HG02852 (cell line): ENCODE measurements at regions not wholly inside any gene's neighbourhood (a gene's known extent, or its start where the extent isn't known, plus 50 kb on each side); places are given as distances from the start of the nearest gene placed in this dataset.
"Not testable (repeated sequence)": the region's sequence is repeated elsewhere in the genome, so short reads cannot be mapped to it uniquely, and the experiment has no call there.

Experiments
- ATAC-seq: cut with Tn5 transposase; IDR thresholded peaks from one replicate; pipeline ENCODE4 v1.9.1; 2021; ENCODE audit warnings: mild to moderate bottlenecking, moderate library complexity; ENCODE audit not compliant: unreplicated experiment

DNA sequence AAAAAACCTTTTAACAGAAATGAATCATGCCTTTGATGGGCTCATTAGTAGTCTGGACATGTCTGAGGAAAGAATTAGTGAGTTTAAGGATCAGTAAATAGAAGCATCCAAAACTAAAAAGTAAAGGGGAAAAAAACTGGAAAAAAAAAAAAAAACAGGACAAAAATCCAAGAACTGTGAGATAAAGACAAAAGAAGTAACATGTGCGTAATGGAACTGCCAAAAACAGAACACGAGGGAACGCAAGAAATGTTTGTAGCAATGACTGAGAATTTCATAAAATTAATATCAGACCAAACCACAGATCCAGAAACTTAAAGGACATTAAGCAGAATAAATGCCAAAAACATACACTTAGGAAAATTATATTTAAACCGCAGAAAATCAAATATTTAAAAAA lies 77.4 kb downstream of the MS4A13 start:
- ATAC-seq = no peak

DNA sequence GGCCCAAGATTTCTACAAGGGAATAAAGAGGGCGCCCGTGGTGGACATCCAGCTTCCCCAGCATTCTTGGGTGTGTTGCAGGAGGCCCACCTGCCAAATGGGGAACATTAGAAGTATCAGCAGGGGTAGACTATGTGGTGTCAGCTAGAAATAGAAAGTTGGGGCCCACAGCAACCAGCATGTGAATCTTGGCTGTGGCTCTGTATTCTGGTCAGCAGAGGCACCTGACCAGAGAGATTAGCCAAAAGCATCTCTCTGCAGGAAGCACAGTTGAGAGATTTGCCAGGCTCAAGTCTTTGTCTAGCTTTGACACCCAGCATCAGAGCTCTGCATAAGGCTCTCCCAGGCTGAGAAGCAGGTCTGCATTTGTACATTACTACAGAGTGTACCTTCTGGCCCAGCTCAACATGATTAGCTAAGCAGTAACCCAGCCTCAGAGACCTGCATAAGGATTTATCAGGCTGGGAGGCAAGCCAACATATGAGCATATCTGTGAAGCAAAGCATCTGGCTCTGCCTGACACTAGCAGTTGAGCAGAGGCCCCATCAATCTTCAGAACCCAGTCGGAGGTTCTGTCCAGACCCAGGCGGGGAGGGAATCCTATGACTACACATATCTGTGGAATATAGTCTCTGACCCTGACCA lies 79.9 kb downstream of the MS4A13 start:
- no peak for ATAC-seq

DNA sequence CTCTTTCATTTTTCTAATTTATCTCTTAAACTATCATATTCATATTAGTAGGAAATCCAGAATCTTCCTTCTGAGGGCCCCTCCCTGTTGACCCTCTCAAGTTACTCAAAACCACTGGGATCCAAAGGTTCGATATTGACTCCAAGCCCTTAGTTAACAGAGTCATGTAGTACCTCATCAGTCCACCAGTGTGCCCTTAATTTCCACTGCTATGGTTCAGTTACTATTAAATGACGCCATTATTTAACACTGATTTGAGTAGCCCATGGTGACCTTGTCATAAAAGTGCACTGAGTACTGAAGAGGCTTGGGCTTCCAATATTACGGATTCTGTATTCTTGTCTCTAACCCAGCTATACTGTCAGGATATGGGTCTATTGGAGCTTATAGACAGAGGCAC lies 91.9 kb upstream of the MS4A8 start:
- ATAC-seq = no peak

DNA sequence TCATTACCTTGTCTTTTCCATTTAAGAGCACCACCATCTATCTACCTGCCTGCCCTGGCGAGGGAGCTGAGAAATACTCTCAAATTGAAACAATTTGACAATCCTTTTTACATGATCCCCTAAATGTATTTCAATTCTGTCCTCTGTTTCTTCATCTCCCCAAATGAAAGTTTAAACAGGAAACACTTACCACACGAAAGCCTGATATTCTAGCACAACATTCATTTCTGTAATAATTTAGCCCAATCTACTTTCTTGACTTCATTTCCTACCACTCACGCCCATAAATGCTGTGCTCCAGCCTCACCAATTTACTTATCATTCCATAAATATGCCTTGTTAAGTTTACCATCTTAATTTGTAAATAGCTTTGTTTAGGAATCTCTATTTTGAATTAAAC lies 89.8 kb upstream of the MS4A8 start:
- no peak for ATAC-seq

DNA sequence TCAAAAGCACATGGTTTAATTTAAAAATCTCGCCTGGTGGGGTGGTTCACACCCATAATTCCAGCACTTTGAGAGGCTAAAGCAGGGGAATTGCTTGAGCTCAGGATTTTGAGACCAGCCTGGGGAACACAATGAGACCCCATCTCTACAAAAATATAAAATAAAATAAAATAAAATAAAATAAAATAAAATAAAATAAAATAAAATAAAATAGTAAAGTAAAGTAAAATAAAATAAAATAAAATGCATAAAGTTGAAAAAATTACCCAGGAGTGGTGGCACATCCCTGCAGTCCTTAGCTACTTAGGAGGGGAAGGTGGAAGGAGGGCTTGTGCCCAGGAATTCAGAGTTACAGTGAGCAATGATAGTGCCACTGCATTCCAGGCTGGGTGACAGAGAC lies 88.7 kb upstream of the MS4A8 start:
- no peak for ATAC-seq

DNA sequence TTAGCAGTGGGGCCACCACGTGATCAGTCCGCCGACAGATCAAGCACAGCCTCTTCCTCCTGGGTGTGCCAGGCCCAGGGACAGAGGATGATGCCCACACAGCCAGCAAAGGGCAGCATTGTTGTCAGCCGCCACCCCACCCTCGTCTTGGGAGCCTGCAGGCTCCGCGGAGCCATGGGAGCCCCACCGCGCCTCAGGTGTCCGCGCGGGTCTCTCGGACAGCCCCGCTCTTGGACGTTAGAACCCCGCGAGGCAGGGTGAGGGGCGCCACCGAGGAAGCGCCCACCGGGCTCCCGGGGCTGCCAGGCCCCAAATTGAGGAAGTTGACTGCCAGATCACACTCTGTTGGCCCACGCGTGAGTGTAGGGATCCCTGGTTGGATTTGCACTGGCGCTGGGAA lies 83.9 kb upstream of the MS4A8 start:
- ATAC-seq = no peak

DNA sequence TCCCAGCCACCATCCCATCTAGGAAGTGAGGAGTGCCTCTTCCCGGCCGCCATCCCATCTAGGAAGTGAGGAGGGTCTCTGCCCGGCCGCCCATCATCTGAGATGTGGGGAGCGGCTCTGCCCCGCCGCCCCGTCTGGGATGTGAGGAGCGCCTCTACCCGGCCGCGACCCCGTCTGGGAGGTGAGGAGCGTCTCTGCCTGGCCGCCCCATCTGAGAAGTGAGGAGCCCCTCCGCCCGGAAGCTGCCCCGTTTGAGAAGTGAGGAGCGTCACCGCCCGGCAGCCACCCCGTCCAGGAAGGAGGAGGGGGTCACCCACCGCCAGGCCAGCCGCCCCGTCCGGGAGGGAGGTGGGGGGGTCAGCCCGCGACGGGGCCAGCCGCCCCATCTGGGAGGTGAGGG lies 77.5 kb upstream of the MS4A8 start:
- not testable (repeated sequence) for ATAC-seq

DNA sequence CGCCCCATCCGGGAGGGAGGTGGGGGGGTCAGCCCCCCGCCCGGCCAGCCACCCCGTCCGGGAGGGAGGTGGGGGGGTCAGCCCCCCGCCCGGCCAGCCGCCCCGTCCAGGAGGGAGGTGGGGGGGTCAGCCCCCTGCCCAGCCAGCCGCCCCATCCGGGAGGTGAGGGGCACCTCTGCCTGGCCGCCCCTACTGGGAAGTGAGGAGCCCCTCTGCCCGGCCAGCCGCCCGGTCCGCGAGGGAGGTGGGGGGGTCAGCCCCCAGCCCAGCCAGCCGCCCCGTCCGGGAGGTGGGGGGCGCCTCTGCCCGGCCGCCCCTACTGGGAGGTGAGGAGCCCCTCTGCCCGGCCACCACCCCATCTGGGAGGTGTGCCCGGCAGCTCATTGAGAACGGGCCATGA lies 76.6 kb upstream of the MS4A8 start:
- not testable (repeated sequence) for ATAC-seq

DNA sequence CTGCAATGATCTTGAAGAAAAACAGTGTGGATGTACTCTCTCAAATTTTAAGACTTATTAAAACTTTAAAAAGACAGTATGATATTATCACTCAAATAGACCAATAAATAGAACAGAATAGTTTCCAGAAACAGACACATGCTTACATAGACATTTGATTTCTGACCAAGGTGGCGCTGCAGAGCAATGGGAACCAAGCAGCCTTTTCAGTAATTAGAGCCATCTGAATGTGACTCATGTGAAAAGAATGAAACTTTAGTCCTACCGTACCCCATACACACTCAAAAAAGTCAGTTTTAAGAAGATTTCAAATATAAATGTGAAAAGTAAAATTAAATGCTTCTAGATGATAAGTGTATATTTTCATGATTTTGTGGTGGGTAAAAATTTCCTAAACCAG lies 74.2 kb upstream of the MS4A8 start:
- ATAC-seq = no peak

DNA sequence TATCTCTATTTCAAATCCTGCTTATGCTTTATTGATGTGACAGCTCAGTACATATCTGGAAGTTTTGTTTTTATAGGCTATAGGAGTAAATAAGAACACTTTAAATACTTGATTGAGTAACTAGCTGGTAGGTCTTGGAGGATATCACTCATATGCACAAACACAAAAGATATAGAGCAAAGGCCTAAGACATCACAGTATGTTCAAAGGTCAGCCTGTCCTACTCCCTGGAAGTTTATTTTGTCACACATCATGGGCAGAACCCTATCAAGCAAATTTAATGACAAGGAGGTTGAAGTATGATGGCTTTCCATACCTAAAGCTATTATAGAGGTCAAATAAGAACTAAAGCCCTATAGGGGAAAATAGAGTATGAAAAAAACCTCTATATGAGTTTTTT lies 70.0 kb upstream of the MS4A8 start:
- ATAC-seq = no peak

DNA sequence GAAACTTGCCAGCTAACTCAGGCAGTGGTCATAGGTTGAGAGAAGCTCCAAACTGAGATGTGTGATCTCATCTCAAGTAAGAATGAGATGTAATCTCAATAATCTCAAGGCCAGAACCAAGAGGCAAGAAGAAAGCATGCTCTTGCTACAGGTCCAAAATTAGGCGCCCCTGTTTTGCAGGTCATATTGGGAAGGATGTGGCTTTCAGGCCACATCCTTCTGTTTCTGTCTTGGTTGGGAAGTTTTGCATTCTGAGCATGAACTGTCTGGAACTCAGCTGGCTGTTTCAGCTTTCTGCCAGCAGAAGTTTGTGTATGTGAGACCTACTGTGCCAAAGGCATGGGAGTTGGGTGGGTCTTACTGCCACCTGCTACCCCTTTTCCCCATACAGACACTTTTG lies 67.5 kb upstream of the MS4A8 start:
- no peak for ATAC-seq

DNA sequence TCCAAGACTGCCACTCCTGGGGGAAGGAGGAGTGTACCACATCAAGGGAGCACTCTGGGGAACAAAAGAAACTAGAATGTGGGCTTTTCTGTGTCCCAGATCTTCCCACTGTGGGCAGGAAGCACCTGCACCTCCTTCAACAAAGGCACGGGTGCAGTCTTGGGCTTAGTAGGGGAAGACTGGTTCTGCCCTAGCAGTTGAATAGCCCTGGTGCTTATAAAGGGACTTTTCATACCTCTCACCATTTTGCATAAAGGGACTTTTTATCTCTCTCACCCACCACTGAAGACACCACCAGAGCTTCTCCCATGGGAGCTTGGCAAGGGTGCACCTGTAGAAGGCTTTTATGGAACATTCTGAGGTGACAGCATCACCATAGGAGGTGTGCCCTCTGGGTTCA lies 65.8 kb upstream of the MS4A8 start:
- peak; percentile 62 for ATAC-seq

DNA sequence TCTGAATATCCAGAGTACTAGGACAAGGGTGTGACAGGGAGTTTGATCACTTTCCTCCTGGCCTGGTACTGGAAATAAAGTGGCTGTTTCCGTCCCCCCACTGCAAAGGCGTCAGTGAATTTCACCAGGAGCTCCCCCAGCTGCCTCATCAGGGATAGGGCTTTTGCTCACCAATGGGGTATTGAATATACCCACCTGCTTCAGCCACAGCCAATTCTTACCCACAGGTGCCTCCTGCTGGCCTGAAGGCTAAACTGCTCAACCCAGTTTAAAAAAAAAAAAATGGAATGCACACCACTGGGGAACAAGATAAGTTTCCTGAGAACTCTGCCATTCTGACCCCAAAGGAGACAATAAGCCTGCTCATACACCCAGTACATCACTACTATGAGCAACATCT lies 65.3 kb upstream of the MS4A8 start:
- peak; percentile 33 for ATAC-seq

DNA sequence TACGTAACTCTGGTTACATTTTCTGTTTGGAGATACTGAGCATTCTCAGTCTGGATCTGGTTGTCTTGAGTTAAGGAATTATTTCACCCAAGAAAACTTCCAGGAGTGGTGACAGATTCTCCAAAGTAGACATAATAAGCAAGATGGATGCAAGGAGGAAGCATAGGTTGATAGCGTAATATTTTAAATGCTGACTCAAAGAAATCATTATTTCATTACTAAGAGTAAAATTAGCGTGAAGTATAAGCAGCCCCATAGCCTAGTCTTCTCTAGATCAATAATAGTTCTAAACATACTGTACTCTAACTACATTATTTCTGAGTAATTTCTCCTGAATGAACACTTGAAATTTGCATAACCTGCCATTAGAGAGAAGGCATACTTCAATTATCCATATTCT lies 57.5 kb upstream of the MS4A8 start:
- no peak for ATAC-seq

DNA sequence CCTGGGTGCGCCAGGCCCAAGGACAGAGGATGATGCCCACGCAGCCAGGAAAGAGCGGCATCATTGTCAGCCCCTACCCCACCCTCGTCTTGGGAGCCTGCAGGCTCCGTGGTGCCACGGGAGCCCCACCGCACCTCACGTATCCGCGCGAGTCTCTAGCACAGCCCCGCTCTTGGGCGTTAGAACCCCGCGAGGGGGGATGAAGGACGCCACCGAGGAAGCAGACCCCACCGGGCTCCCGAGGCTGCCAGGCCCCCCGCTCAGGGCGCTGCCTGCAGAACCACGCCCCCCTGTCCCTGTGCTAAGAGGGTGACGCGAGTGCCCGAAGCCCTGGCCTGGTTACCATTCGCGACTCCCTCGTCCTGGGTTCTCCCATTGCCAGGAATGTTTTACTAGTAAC lies 52.3 kb upstream of the MS4A8 start:
- ATAC-seq = no peak
